ENCODE measurements at regions not wholly inside any gene's neighbourhood (a gene's known extent, or its start where the extent isn't known, plus 50 kb on each side); places are given as distances from the start of the nearest gene placed in this dataset.

GRCh38 chr1:55586771-55587170 lies 371.6 kb upstream of the USP24 start:
- FAIRE-seq: no peak

GRCh38 chr1:55585402-55585792 lies 370.2 kb upstream of the USP24 start:
- FAIRE-seq: no peak

- no peak for FAIRE-seq
These were observed 369.6 kb upstream of the USP24 start for GRCh38 chr1:55584526-55585401.

- FAIRE-seq: no peak
These were observed 366.9 kb upstream of the USP24 start for GRCh38 chr1:55582084-55582483.

GRCh38 chr1:55580845-55581332 lies 365.7 kb upstream of the USP24 start:
- FAIRE-seq: no peak

GRCh38 chr1:55579332-55580001 lies 364.3 kb upstream of the USP24 start:
- FAIRE-seq: no peak

GRCh38 chr1:55578646-55579045 lies 363.5 kb upstream of the USP24 start:
- FAIRE-seq: no peak

GRCh38 chr1:55575571-55576279 lies 360.6 kb upstream of the USP24 start:
- no peak for FAIRE-seq

GRCh38 chr1:55574691-55575225 lies 359.6 kb upstream of the USP24 start:
- no peak for FAIRE-seq

- no peak for FAIRE-seq
These were observed 357.9 kb upstream of the USP24 start for GRCh38 chr1:55572878-55573734.

GRCh38 chr1:55571767-55572166 lies 356.6 kb upstream of the USP24 start:
- no peak for FAIRE-seq

GRCh38 chr1:55569417-55569816 lies 354.3 kb upstream of the USP24 start:
- no peak for FAIRE-seq

GRCh38 chr1:55568732-55569131 lies 353.6 kb upstream of the USP24 start:
- no peak for FAIRE-seq

GRCh38 chr1:55560266-55560665 lies 345.1 kb upstream of the USP24 start:
- no peak for FAIRE-seq

GRCh38 chr1:55559842-55560241 lies 344.7 kb upstream of the USP24 start:
- no peak for FAIRE-seq

GRCh38 chr1:55559161-55559611 lies 344.0 kb upstream of the USP24 start:
- FAIRE-seq: no peak

GRCh38 chr1:55558515-55558914 lies 343.4 kb upstream of the USP24 start:
- no peak for FAIRE-seq

- no peak for FAIRE-seq
These were observed 341.0 kb upstream of the USP24 start for GRCh38 chr1:55555956-55556725.

- no peak for FAIRE-seq
These were observed 339.4 kb upstream of the USP24 start for GRCh38 chr1:55554611-55555010.

- FAIRE-seq: no peak
These were observed 337.5 kb upstream of the USP24 start for GRCh38 chr1:55552636-55553035.

- no peak for FAIRE-seq
These were observed 332.2 kb upstream of the USP24 start for GRCh38 chr1:55547405-55547804.
